GM06990 (cell line): ENCODE measurements at regions not wholly inside any gene's neighbourhood (a gene's known extent, or its start where the extent isn't known, plus 50 kb on each side); places are given as distances from the start of the nearest gene placed in this dataset.

ENCODE experiments used
- DNase-seq: peaks from one replicate; pipeline ENCODE4 v3.0.0-alpha.2; 2011; ENCODE audit not compliant: insufficient read length; ENCODE audit errors: extremely low read depth
- H3K27me3 ChIP-seq: replicated peaks from 2 replicates; pipeline ENCODE4 v1.6.0; 2011; ENCODE audit warnings: low read length; ENCODE audit not compliant: control insufficient read depth, insufficient read depth
- H3K36me3 ChIP-seq: 2 replicates; pipeline ENCODE4 v1.5.1; 2011; ENCODE audit warnings: low read length; ENCODE audit not compliant: control insufficient read depth, insufficient read depth
- H3K4me3 ChIP-seq: replicated peaks from 2 replicates; pipeline ENCODE4 v1.5.1; 2011; ENCODE audit warnings: low read depth, mild to moderate bottlenecking, control low read depth, low read length
- CTCF ChIP-seq: IDR thresholded peaks from 2 replicates; pipeline ENCODE4 v1.5.1; 2011; ENCODE audit warnings: low read length, control low read depth, mild to moderate bottlenecking, inconsistent platforms; ENCODE audit not compliant: insufficient read depth, poor library complexity, severe bottlenecking

- no peak overlapping the region for H3K4me3 ChIP-seq
- no peak for TF ChIP-seq CTCF
- no peaks in the 10 kb centered on the region for H3K36me3 ChIP-seq
- no peak for DNase-seq
- no peaks in the 10 kb centered on the region; the same call in 1 of the 2 replicates for H3K27me3 ChIP-seq
These were observed 136.2 kb upstream of the SYT6 start for GRCh38 chr1:114289824-114290223.

DNA sequence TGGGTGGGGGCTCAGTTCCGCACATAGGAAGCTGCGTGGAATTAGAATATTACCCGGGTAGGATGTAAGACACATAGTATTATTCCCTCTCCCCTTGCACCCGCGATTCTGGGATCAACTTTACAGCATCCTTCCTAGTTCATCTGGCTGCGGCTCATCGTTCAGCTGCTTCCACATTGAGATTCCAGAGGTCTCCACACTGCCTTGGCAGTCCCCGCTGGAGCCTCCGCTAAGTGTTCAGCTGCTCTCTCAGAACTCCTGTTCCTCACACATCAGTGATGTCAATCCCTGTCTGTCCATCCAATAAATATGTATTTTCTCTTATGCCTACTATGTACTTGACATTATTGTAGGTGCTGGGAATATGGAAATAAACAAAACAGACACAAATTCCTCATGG lies 135.6 kb upstream of the SYT6 start:
- H3K4me3 ChIP-seq: no peak overlapping the region
- no peaks in the 10 kb centered on the region for H3K36me3 ChIP-seq
- no peak for TF ChIP-seq CTCF
- H3K27me3 ChIP-seq: no peaks in the 10 kb centered on the region; the same call in 1 of the 2 replicates
- no peak for DNase-seq

GRCh38 chr1:114286960-114287359 lies 133.3 kb upstream of the SYT6 start:
- no peak for DNase-seq
- no peaks in the 10 kb centered on the region for H3K36me3 ChIP-seq
- H3K27me3 ChIP-seq: no peaks in the 10 kb centered on the region; the same call in 1 of the 2 replicates
- no peak overlapping the region for H3K4me3 ChIP-seq
- no peak for TF ChIP-seq CTCF

- no peak overlapping the region for H3K4me3 ChIP-seq
- DNase-seq: no peak
These were observed 132.5 kb upstream of the SYT6 start for GRCh38 chr1:114286179-114286578.

GRCh38 chr1:114282751-114283403 lies 129.2 kb upstream of the SYT6 start:
- Histone ChIP-seq H3K27me3 (no peaks in the 10 kb centered on the region), H3K36me3 (no peaks in the 10 kb centered on the region), H3K4me3 (no peak overlapping the region)
- TF ChIP-seq CTCF: peak; percentile 93
- no peak for DNase-seq

More at GRCh38 chr1:114286179-114286578, 132.5 kb upstream of the SYT6 start:
- Histone ChIP-seq H3K27me3 (no peaks in the 10 kb centered on the region; the same call in 1 of the 2 replicates), H3K36me3 (no peaks in the 10 kb centered on the region)
- no peak for TF ChIP-seq CTCF

- TF ChIP-seq CTCF: no peak
- no peak overlapping the region for H3K4me3 ChIP-seq
- no peaks in the 10 kb centered on the region for H3K36me3 ChIP-seq
- no peak for DNase-seq
- H3K27me3 ChIP-seq: no peaks in the 10 kb centered on the region; the same call in 1 of the 2 replicates
These were observed 125.2 kb upstream of the SYT6 start for GRCh38 chr1:114278911-114279310.
